ENCODE measurements at regions not wholly inside any gene's neighbourhood (a gene's known extent, or its start where the extent isn't known, plus 50 kb on each side); places are given as distances from the start of the nearest gene placed in this dataset.

- Histone ChIP-seq H3K4me1 (ENCODE audit: control insufficient read depth, insufficient read depth, low read length) (no peaks in the 10 kb centered on the region), H3K36me3 (ENCODE audit: control insufficient read depth, insufficient read depth, low read length) (no peaks in the 10 kb centered on the region), H3K9ac (ENCODE audit: low read depth, low read length) (no peak overlapping the region), H3K4me3 (ENCODE audit: low read depth, low read length) (no peak overlapping the region), H3K27ac (ENCODE audit: low read depth, low read length) (no peak overlapping the region), H3K27me3 (ENCODE audit: control insufficient read depth, insufficient read depth, low read length) (no peaks in the 10 kb centered on the region), H3K9me3 (ENCODE audit: control insufficient read depth, insufficient read depth, low read length) (no peaks in the 10 kb centered on the region)
These were observed 371.8 kb upstream of the JAG1 start for GRCh38 chr20:11045412-11046175.

- Histone ChIP-seq H3K4me3 (ENCODE audit: low read depth, low read length) (no peak overlapping the region), H3K27ac (ENCODE audit: low read depth, low read length) (no peak overlapping the region), H3K9ac (ENCODE audit: low read depth, low read length) (no peak overlapping the region), H3K27me3 (ENCODE audit: control insufficient read depth, insufficient read depth, low read length) (no peaks in the 10 kb centered on the region), H3K4me1 (ENCODE audit: control insufficient read depth, insufficient read depth, low read length) (no peaks in the 10 kb centered on the region), H3K9me3 (ENCODE audit: control insufficient read depth, insufficient read depth, low read length) (no peaks in the 10 kb centered on the region), H3K36me3 (ENCODE audit: control insufficient read depth, insufficient read depth, low read length) (no peaks in the 10 kb centered on the region)
These were observed 373.8 kb upstream of the JAG1 start for GRCh38 chr20:11047559-11047958.

GRCh38 chr20:11048739-11049138 lies 374.9 kb upstream of the JAG1 start:
- no peak overlapping the region for H3K9ac ChIP-seq (ENCODE audit: low read depth, low read length)
- no peak overlapping the region for H3K27ac ChIP-seq (ENCODE audit: low read depth, low read length)
- no peaks in the 10 kb centered on the region for H3K36me3 ChIP-seq (ENCODE audit: control insufficient read depth, insufficient read depth, low read length)
- H3K4me1 ChIP-seq (ENCODE audit: control insufficient read depth, insufficient read depth, low read length), result no peaks in the 10 kb centered on the region
- H3K4me3 ChIP-seq (ENCODE audit: low read depth, low read length), result no peak overlapping the region
- no peaks in the 10 kb centered on the region for H3K27me3 ChIP-seq (ENCODE audit: control insufficient read depth, insufficient read depth, low read length)
- H3K9me3 ChIP-seq (ENCODE audit: control insufficient read depth, insufficient read depth, low read length), result no peaks in the 10 kb centered on the region

GRCh38 chr20:11050350-11050749 lies 376.6 kb upstream of the JAG1 start:
- H3K27me3 ChIP-seq (ENCODE audit: control insufficient read depth, insufficient read depth, low read length), result no peaks in the 10 kb centered on the region
- no peaks in the 10 kb centered on the region for H3K9me3 ChIP-seq (ENCODE audit: control insufficient read depth, insufficient read depth, low read length)
- no peaks in the 10 kb centered on the region for H3K4me1 ChIP-seq (ENCODE audit: control insufficient read depth, insufficient read depth, low read length)
- no peaks in the 10 kb centered on the region for H3K36me3 ChIP-seq (ENCODE audit: control insufficient read depth, insufficient read depth, low read length)
- no peak overlapping the region for H3K9ac ChIP-seq (ENCODE audit: low read depth, low read length)
- no peak overlapping the region for H3K4me3 ChIP-seq (ENCODE audit: low read depth, low read length)
- no peak overlapping the region for H3K27ac ChIP-seq (ENCODE audit: low read depth, low read length)

GRCh38 chr20:11051136-11051535 lies 377.3 kb upstream of the JAG1 start:
- no peaks in the 10 kb centered on the region for H3K36me3 ChIP-seq (ENCODE audit: control insufficient read depth, insufficient read depth, low read length)
- no peak overlapping the region for H3K4me3 ChIP-seq (ENCODE audit: low read depth, low read length)
- H3K9ac ChIP-seq (ENCODE audit: low read depth, low read length), result no peak overlapping the region
- no peaks in the 10 kb centered on the region for H3K4me1 ChIP-seq (ENCODE audit: control insufficient read depth, insufficient read depth, low read length)
- H3K9me3 ChIP-seq (ENCODE audit: control insufficient read depth, insufficient read depth, low read length), result no peaks in the 10 kb centered on the region
- no peak overlapping the region for H3K27ac ChIP-seq (ENCODE audit: low read depth, low read length)
- no peaks in the 10 kb centered on the region for H3K27me3 ChIP-seq (ENCODE audit: control insufficient read depth, insufficient read depth, low read length)

- no peaks in the 10 kb centered on the region for H3K36me3 ChIP-seq (ENCODE audit: control insufficient read depth, insufficient read depth, low read length)
- no peak overlapping the region for H3K4me3 ChIP-seq (ENCODE audit: low read depth, low read length)
- H3K4me1 ChIP-seq (ENCODE audit: control insufficient read depth, insufficient read depth, low read length), result no peaks in the 10 kb centered on the region
- no peak overlapping the region for H3K9ac ChIP-seq (ENCODE audit: low read depth, low read length)
- no peak overlapping the region for H3K27ac ChIP-seq (ENCODE audit: low read depth, low read length)
- H3K27me3 ChIP-seq (ENCODE audit: control insufficient read depth, insufficient read depth, low read length), result no peaks in the 10 kb centered on the region
- H3K9me3 ChIP-seq (ENCODE audit: control insufficient read depth, insufficient read depth, low read length), result no peaks in the 10 kb centered on the region
These were observed 379.5 kb upstream of the JAG1 start for GRCh38 chr20:11053310-11053709.

GRCh38 chr20:11054266-11054993 lies 380.6 kb upstream of the JAG1 start:
- Histone ChIP-seq H3K4me3 (ENCODE audit: low read depth, low read length) (no peak overlapping the region), H3K27ac (ENCODE audit: low read depth, low read length) (no peak overlapping the region), H3K4me1 (ENCODE audit: control insufficient read depth, insufficient read depth, low read length) (no peaks in the 10 kb centered on the region), H3K36me3 (ENCODE audit: control insufficient read depth, insufficient read depth, low read length) (no peaks in the 10 kb centered on the region), H3K9me3 (ENCODE audit: control insufficient read depth, insufficient read depth, low read length) (no peaks in the 10 kb centered on the region), H3K9ac (ENCODE audit: low read depth, low read length) (no peak overlapping the region), H3K27me3 (ENCODE audit: control insufficient read depth, insufficient read depth, low read length) (no peaks in the 10 kb centered on the region)

GRCh38 chr20:11056414-11056813 lies 382.6 kb upstream of the JAG1 start:
- H3K36me3 ChIP-seq (ENCODE audit: control insufficient read depth, insufficient read depth, low read length), result no peaks in the 10 kb centered on the region
- H3K4me1 ChIP-seq (ENCODE audit: control insufficient read depth, insufficient read depth, low read length), result no peaks in the 10 kb centered on the region
- no peaks in the 10 kb centered on the region for H3K9me3 ChIP-seq (ENCODE audit: control insufficient read depth, insufficient read depth, low read length)
- no peaks in the 10 kb centered on the region for H3K27me3 ChIP-seq (ENCODE audit: control insufficient read depth, insufficient read depth, low read length)
- H3K9ac ChIP-seq (ENCODE audit: low read depth, low read length), result no peak overlapping the region
- H3K27ac ChIP-seq (ENCODE audit: low read depth, low read length), result no peak overlapping the region
- H3K4me3 ChIP-seq (ENCODE audit: low read depth, low read length), result no peak overlapping the region

- no peak overlapping the region for H3K27ac ChIP-seq (ENCODE audit: low read depth, low read length)
- H3K9ac ChIP-seq (ENCODE audit: low read depth, low read length), result no peak overlapping the region
- no peaks in the 10 kb centered on the region for H3K27me3 ChIP-seq (ENCODE audit: control insufficient read depth, insufficient read depth, low read length)
- H3K4me3 ChIP-seq (ENCODE audit: low read depth, low read length), result no peak overlapping the region
- H3K9me3 ChIP-seq (ENCODE audit: control insufficient read depth, insufficient read depth, low read length), result no peaks in the 10 kb centered on the region
- no peaks in the 10 kb centered on the region for H3K36me3 ChIP-seq (ENCODE audit: control insufficient read depth, insufficient read depth, low read length)
- H3K4me1 ChIP-seq (ENCODE audit: control insufficient read depth, insufficient read depth, low read length), result no peaks in the 10 kb centered on the region
These were observed 383.8 kb upstream of the JAG1 start for GRCh38 chr20:11057624-11058023.

- no peaks in the 10 kb centered on the region for H3K4me1 ChIP-seq (ENCODE audit: control insufficient read depth, insufficient read depth, low read length)
- H3K4me3 ChIP-seq (ENCODE audit: low read depth, low read length), result no peak overlapping the region
- no peak overlapping the region for H3K27ac ChIP-seq (ENCODE audit: low read depth, low read length)
- H3K27me3 ChIP-seq (ENCODE audit: control insufficient read depth, insufficient read depth, low read length), result no peaks in the 10 kb centered on the region
- H3K36me3 ChIP-seq (ENCODE audit: control insufficient read depth, insufficient read depth, low read length), result no peaks in the 10 kb centered on the region
- no peaks in the 10 kb centered on the region for H3K9me3 ChIP-seq (ENCODE audit: control insufficient read depth, insufficient read depth, low read length)
- H3K9ac ChIP-seq (ENCODE audit: low read depth, low read length), result no peak overlapping the region
These were observed 385.9 kb upstream of the JAG1 start for GRCh38 chr20:11059659-11060058.

GRCh38 chr20:11060423-11061185 lies 386.8 kb upstream of the JAG1 start:
- H3K9ac ChIP-seq (ENCODE audit: low read depth, low read length), result no peak overlapping the region
- H3K27ac ChIP-seq (ENCODE audit: low read depth, low read length), result no peak overlapping the region
- no peaks in the 10 kb centered on the region for H3K4me1 ChIP-seq (ENCODE audit: control insufficient read depth, insufficient read depth, low read length)
- H3K27me3 ChIP-seq (ENCODE audit: control insufficient read depth, insufficient read depth, low read length), result no peaks in the 10 kb centered on the region
- no peak overlapping the region for H3K4me3 ChIP-seq (ENCODE audit: low read depth, low read length)
- no peaks in the 10 kb centered on the region for H3K36me3 ChIP-seq (ENCODE audit: control insufficient read depth, insufficient read depth, low read length)
- H3K9me3 ChIP-seq (ENCODE audit: control insufficient read depth, insufficient read depth, low read length), result no peaks in the 10 kb centered on the region

Data from HUES48 (cell line).